Dedifferentiated amniotic fluid mesenchymal stem cell (primary cell): ENCODE measurements at regions not wholly inside any gene's neighbourhood (a gene's known extent, or its start where the extent isn't known, plus 50 kb on each side); places are given as distances from the start of the nearest gene placed in this dataset.

Experiments
- DNase-seq: peaks from one replicate; pipeline ENCODE4 v3.0.0-alpha.2; 2016; ENCODE audit errors: extremely low spot score

DNA sequence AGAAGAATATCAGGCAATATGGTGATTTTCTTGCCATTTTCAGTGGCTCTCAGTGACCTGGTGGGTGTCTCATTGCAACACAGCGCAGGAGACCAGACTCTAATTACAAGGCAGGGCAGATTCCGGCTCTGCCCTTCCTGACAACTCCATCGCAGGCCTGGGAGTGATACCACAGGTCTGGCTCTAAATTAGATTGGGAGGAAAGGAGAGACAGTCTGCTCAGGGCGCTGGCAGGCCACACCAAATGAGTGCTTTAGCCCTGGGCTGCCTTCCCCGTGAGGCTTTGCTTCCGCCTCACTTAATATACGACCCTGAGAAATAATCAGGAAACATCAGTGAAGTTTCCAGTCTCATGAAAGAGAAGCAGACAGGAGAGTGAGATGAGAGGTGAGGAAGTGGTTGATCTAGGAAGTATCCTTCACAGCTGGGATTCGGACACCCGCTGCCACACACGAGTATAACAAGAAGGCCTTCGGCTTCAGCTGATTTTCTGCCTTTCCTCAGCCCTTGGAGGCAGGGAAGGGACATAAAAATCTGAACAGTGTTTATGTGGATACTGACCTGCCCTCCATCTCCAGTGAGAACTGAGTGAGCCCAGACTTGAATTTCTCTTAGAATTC lies 73.7 kb upstream of the PROK2 start:
- DNase-seq = no peak

DNA sequence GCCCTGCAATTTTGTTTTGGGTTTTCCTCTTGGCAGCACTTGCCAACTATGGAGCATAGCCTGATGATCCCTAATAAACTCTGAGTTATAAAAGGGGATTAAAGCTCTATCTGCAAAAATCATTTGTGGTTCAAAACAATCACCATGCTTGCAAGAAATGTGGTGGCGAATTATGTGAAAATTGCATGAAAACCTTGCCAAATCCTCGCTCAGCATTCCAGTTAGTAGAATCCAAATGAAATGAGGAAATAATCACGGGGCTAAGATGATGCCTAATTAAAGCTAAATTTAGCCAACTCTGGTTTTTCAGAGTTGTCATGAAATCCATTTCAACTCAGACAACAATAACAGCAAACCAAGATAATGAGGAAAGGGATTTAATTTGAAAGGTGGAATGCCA lies 73.0 kb upstream of the PROK2 start:
- DNase-seq = no peak

DNA sequence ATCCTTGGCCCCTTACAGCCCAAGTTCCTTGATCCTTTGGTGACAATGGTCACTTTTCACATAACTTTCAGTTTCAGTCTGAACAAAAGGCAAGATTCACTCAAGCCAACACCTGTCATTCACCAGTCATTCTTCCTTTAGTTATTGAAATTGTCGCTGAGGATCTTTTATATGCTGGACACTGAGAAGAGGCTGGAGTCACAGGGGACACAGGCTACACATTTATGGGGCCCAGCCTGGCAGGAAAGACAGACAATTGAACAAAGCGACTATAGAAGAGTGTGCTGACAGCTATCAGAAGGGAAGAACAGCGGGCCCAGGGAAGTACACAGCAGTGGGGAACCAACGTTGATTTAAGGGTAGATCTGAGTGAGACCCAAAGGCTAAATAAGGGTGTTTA lies 69.8 kb upstream of the PROK2 start:
- DNase-seq = no peak

DNA sequence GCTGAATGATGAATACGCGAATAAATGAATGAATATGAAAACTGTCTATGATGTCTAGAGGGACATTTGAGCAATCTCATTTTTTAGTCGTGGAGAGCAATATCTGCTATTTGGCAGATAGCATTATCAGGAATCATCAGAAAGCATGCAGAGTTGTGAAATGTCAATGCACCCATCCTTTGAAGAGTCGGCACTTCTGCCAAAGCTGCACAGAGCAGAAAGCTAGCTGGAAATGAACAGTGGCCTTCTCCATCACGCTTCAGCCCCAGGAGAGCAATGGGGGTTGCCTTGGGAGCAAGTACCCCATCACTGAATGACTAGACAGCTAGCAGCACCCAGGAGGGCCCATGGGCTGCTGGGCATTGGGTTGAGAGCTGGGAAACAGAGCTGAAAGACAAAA lies 69.1 kb upstream of the PROK2 start:
- DNase-seq = no peak

DNA sequence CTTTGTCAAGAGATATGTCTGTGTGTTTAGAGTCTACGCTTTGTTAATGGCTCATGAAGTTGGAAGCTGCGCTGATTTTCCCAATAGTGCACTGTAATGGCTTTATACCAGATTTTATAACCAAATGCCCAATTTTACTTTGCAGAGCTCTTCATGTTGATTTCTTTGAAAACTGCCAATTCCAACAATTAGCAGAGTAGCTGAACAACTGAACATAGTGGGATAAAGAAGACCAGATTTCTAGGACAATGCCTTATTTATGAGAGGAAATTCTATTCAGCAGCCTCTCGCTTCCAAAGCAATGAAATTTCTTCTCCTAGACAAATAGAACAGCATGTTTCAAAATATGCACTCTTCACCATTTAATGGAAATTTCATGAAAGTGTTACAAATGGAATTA lies 66.9 kb upstream of the PROK2 start:
- DNase-seq = no peak

- DNase-seq = no peak
Measured at GRCh38 chr3:71850654-71851053, 65.7 kb upstream of the PROK2 start.

GRCh38 chr3:71849681-71850080 lies 64.7 kb upstream of the PROK2 start:
- no peak for DNase-seq

GRCh38 chr3:71847794-71848193 lies 62.8 kb upstream of the PROK2 start:
- DNase-seq = no peak

- no peak for DNase-seq
Measured at GRCh38 chr3:71846185-71846584, 61.2 kb upstream of the PROK2 start.

- no peak for DNase-seq
Measured at GRCh38 chr3:71843071-71843470, 58.1 kb upstream of the PROK2 start.

- DNase-seq = no peak
Measured at GRCh38 chr3:71838406-71838805, 53.5 kb upstream of the PROK2 start.
